GM19395 (cell line): ENCODE measurements at regions not wholly inside any gene's neighbourhood (a gene's known extent, or its start where the extent isn't known, plus 50 kb on each side); places are given as distances from the start of the nearest gene placed in this dataset.
"Not testable (repeated sequence)": the region's sequence is repeated elsewhere in the genome, so short reads cannot be mapped to it uniquely, and the experiment has no call there.

Experiments
- ATAC-seq: cut with Tn5 transposase; IDR thresholded peaks from one replicate; pipeline ENCODE4 v1.9.1; 2021; ENCODE audit warnings: mild to moderate bottlenecking, moderate library complexity; ENCODE audit not compliant: unreplicated experiment

DNA sequence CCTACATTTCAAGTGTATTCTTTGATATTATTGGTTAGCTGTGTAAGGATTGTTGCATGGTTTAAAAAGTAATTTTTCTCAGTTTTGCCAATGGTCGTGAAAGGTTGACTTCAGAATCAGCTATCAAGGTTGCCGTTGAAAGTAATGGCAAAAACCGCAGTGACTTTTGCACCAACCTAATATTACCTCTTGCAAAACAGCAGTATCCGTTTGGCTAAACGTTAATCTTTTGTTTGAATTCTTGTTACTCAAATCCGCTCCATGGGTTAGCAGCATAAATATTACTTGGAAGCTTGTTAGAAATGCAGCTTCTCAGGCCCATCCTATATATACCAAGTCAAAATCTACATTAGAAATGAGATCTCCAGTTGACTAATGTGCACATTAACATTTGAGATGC lies 141.6 kb upstream of the PRSS12 start:
- ATAC-seq = not testable (repeated sequence)

DNA sequence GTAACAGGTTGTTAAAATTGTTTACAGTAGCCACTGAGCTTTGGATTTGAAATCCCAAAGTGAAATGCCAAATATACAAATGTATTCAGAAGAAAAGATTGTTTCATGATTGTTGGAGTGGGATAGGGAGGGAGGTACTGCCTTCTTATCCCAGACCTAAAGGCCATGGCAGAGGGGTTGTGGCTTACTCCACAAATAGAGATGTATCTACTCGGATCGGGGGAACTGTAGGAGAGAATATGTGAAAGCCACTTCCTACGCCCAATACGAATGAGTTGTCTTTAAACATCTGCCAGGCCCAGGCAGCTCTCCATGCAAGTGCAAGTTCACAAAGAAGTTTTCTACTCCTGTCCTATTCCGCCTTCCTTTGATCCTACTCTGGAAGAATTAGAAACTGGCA lies 150.2 kb upstream of the PRSS12 start:
- ATAC-seq = not testable (repeated sequence)

DNA sequence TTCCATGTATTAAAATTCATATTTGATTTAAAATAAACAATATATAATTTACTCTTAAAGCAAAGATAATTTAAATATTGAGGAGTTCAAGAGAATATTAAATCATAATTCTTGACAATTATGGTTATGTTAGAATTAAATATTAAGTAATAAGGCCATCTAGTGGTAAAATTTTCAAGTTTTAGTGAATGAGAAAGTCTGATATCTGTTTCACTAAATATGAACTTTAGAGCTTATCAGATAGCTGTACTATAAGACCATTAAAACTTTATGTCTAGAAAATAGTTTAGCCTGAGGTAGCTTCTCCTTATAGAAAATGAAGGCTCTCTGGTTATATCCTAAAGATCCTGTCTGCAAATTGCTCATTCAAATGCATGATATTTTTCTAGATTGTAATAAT lies 152.1 kb upstream of the PRSS12 start:
- not testable (repeated sequence) for ATAC-seq

DNA sequence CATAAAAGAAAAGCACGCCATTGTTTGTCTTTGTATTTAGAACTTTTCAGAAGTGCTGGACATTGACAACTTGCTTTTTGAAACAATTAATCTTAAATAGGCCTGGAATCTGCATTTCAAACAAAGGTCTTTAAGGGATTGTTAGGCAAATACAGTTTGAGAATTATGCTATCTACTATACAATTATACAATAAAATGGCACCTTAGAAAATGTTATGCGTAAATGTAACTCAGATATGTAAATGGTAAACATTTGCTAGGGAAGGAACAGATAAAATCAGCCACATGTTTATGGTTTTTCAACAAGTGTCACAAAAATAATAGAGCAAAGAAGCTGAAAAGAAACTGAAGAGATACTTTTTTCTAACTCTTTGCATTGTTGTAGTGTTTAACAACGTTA lies 152.7 kb upstream of the PRSS12 start:
- not testable (repeated sequence) for ATAC-seq

- not testable (repeated sequence) for ATAC-seq
Observed at GRCh38 chr4:118512870-118513269, 160.1 kb upstream of the PRSS12 start.

DNA sequence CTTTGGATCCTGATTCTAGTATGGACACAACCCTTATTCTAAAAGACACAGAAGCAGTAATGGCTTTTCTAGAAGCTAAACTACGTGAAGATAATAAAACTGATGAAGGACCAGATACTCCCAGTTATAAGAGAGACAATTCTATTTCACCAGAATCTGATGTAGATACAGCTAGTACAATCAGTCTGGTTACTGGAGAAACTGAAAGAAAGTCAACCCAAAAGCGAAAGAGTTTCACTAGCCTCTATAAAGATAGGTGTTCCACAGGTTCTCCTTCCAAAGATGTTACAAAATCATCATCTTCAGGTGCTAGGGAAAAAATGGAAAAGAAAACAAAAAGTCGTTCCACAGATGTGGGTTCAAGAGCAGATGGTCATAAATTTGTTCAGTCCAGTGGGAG lies 161.5 kb upstream of the PRSS12 start:
- ATAC-seq = not testable (repeated sequence)

DNA sequence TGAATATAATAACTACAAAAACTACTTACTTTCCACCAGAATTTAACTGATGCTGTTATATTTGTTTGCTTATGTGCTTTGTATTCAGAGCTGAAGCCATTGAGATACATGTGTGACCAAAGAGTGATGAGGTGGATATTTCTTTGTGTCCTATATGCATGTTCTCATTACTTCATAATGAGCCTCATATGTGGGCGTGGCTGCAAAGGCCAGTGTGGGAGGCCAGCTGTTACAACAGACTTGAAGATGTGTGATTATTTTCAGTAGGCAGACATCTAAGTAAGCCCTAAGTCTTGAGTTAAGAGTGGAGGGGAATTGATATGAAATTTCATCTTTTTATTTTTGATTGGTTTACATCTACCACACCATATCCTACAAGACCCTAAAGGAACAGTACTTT lies 163.3 kb upstream of the PRSS12 start:
- ATAC-seq = not testable (repeated sequence)

DNA sequence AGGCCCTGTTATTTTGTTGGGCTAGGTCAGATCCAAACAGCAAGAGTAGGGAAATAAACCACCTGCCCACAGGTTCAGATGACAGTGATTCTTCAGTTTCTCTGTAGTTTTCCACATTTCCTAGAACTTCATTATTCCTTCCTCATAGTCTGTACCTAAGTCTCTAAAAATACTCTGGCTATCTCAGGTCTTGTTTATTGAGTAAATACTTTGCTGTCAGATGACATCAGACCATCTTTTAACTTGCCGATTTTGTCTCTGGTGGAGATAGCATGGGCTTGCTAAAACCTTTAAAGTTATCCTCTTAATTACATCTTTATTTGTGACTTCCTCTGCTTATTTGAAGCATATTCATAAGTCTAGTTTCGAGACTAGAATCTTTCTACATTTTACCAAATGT lies 155.1 kb upstream of the METTL14 start:
- not testable (repeated sequence) for ATAC-seq

DNA sequence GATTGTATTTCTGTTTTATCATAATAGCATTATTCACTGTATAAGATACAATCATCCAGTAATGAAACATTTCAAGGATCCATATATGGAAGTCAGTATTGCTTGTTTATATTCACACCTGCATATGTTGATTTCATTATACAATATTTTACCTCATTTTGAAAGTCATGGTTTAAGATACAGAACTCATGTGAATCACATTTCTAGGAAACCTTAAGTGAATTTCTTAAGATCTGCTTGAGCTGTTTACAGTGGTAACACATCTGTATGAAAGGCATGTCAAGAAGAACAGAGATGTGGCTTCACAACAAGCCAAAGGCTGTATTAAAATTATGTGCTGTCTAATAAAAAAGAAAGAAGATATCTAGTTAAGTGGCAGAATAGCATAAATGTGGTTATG lies 153.2 kb upstream of the METTL14 start:
- ATAC-seq = not testable (repeated sequence)

DNA sequence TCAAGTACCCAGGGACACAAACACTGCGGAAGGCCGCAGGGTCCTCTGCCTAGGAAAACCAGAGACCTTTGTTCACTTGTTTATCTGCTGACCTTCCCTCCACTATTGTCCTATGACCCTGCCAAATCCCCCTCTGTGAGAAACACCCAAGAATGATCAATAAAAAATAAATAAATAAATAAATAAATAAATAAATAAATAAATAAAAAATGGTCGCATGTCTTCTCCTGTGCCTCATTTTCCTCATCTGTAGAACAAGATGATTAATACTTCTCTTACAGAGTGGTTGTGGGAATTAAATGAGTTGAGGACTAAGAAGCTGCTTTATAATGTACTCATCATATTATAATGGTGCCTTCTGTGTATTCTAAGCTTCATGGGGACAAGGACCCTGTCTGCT lies 149.4 kb upstream of the METTL14 start:
- ATAC-seq = not testable (repeated sequence)

DNA sequence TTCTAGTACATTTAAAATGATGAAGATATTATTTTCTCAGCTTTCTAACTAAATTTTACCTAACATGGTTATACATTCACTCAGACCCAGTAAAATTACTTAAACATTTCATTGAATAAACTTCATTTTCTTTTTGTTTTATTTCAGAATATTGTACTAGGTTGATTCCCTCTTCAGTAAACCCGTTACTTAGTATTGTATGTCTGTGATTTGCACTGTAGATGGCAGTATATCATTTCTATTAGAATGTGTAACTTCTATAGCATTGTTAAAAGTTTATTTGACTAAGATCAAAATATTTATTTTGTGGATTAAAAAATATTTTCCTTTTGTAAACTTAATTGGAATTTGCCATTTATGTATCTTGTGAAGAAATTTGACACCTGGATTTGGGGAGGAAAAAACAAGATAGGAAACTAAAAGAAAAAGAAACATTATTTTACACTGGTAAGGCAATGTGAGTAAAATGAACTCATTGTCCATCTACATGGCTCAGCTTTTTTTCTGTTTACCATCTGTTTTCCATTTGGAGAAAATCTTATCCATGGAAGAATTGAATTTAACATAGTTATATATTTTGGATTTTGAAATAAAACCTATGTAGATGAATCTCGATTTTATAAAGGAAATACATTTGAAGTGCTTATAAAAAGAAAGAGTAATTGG lies 145.6 kb upstream of the METTL14 start:
- ATAC-seq = peak; percentile 83

GRCh38 chr4:118556576-118556975 lies 128.6 kb upstream of the METTL14 start:
- ATAC-seq = not testable (repeated sequence)

DNA sequence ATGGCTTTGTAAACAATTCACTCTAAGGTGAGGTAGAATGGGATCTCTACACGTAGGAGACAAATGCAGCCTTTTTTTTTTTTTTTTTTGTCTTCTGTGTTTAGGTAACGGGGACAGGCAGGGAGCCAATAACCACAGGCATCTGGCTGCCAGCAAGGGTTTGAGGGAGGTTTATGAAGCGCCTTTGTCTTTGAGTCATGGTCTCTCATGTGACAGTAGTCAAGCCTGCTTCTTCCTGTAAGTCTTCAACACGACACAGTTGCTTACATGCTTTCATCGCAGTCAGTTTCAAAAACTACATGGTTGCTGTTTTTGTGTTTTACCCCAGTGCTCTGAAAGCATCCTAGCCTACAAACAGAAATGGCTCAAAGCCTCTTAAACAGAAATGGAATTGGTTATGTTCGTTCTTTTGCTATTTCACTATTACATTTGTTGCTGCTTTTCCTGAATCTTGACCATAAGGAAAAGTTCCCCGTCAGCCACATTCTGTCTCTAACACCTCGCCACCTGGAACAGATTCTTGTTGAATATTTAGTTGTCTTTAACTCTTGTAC lies 127.8 kb upstream of the METTL14 start:
- no peak for ATAC-seq

DNA sequence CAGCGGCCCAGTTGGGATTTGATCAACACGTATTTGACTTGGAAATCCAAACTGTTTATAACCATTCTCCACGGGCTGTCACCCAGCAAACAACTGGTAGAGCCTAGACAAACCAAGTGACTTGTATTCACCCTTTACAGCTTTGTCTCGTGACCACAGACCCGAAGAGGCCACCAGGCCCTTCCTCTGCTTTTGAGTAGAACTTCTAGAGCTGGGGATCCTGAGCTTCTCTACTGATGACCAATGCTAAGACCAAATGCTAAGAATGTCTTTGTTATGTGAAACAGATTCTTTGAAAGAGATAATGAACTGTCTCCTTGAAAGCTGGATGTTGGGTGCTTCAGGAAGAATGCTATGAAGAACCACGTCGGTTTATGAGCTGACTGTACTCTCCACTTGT lies 127.0 kb upstream of the METTL14 start:
- not testable (repeated sequence) for ATAC-seq

GRCh38 chr4:118561559-118561958 lies 123.6 kb upstream of the METTL14 start:
- not testable (repeated sequence) for ATAC-seq

- ATAC-seq = peak; percentile 75
Observed at GRCh38 chr4:118566003-118566513, 119.1 kb upstream of the METTL14 start.

- ATAC-seq = not testable (repeated sequence)
Observed at GRCh38 chr4:118572991-118573390, 112.2 kb upstream of the METTL14 start.

DNA sequence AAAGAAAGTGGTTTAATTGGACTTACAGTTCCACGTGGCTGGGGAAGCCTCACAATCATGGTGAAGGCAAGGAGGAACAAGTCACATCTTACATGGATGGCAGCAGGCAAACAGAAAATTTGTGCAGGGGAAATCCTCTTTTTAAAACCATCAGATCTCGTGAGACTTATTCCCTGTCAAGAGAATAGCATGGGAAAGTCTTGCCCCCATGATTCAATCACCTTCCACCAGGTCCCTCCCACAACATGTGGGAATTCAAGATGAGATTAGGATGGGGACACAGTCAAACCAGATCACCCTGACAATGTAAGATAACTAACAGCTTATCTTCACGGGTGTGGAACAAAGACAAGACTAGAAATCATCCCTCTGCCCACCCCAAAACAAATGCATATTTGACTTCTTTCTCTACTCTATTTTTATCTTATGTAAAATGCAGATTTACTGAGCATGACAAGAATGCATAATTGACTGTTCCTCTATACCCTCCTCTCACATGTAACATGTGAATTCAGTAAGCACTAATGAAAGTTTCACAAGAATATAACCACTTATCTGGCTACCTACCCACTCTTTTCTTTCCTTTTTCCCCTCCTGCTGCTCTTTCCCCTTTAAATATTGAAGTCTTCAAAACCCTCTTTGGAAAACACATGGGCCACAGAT lies 110.8 kb upstream of the METTL14 start:
- ATAC-seq = not testable (repeated sequence)

DNA sequence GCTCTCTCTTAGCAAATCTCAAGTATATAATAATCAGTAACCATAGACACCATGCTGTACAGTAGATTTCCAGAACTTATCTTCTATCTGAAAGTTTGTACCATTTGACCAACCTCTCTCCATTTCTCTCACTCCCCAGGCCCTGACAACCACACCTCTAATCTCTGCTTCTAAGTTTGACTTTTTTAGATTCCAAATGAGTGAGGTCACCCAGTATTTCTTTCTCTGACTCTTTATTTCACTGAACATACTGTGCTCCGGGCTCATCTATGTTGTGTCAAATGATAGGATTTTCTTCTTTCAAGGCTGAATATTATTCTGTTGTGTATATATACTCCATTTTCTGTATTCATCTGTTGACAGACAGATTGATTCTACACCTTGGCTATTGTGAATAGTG lies 110.1 kb upstream of the METTL14 start:
- ATAC-seq = not testable (repeated sequence)

DNA sequence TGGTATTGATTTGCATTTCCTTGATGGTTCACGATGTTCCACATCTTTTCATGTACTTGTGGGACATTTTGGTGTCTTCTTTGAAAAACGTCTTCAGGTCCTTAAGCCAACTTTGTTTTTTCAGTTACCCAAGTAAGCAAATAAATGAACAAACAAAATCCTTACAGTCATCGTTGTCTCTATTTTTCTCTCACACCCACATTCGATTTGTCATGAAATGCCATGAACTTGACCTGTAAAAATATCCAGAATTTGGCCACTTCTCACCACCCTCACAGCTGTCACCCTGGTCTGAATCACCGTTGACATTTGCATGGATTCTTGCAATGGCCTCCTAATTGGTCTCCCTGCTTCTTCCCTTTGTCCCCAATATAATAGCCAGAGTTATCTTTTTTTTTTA lies 109.5 kb upstream of the METTL14 start:
- ATAC-seq = not testable (repeated sequence)

DNA sequence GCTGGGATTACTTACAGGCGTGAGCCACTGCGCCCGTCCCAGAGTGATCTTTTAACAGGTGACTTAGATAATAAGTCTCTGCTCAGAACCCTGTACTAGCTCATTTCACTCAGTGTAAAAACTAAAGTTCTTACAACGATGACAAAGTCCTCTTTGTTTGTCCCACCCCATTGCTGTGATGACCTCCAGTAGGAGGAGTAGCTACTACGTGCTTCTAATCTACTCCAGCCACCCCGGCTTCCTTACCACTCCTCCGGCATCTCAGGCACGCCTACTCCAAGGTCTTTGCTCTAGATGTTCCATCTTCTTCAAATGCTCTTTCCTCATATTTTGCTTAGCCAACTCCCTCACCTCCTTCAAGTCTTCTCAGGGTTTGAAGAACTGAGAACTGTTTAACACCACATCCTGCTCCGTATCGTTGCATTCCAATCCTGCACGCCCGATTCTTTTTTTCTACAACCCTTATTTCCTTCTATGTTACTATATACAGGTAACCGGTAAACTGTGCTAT lies 108.4 kb upstream of the METTL14 start:
- ATAC-seq = not testable (repeated sequence)

GRCh38 chr4:118585015-118585414 lies 100.2 kb upstream of the METTL14 start:
- ATAC-seq = no peak
